A673 (cell line): ENCODE measurements at regions not wholly inside any gene's neighbourhood (a gene's known extent, or its start where the extent isn't known, plus 50 kb on each side); places are given as distances from the start of the nearest gene placed in this dataset.
"Not testable (repeated sequence)": the region's sequence is repeated elsewhere in the genome, so short reads cannot be mapped to it uniquely, and the experiment has no call there.

Source experiments
- EZH2 ChIP-seq: fragments of 200-600 bp; sonication (generic); IDR thresholded peaks from 2 replicates; pipeline ENCODE4 v1.6.1; 2017; ENCODE audit warnings: borderline replicate concordance, low read depth, mild to moderate bottlenecking, mixed read lengths, antibody characterized with exemption, low read length; ENCODE audit not compliant: poor library complexity, severe bottlenecking
- TF ChIP-seq, protein P1 (sequence below): fragments of 300-800, 200-600 bp; sonication (generic); conservative IDR thresholded peaks from 2 replicates; pipeline ENCODE4 v1.5.1; 2017; ENCODE audit warnings: low read depth, mild to moderate bottlenecking, antibody characterized with exemption, low read length, moderate library complexity, mixed read lengths

DNA sequence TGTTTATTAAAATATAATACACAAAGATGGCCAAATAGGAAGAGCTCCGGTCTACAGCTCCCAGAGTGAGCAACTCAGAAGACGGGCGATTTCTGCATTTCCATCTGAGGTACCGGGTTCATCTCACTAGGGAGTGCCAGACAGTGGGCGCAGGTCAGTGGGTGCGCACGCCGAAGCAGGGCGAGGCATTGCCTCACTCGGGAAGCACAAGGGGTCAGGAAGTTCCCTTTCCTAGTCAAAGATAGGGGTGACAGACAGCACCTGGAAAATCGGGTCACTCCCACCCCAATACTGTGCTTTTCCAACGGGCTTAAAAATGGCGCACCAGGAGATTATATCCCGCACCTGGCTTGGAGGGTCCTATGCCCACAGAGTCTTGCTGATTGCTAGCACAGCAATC is 234.9 kb upstream of the CDH11 start:
- TF ChIP-seq, protein P1, sequence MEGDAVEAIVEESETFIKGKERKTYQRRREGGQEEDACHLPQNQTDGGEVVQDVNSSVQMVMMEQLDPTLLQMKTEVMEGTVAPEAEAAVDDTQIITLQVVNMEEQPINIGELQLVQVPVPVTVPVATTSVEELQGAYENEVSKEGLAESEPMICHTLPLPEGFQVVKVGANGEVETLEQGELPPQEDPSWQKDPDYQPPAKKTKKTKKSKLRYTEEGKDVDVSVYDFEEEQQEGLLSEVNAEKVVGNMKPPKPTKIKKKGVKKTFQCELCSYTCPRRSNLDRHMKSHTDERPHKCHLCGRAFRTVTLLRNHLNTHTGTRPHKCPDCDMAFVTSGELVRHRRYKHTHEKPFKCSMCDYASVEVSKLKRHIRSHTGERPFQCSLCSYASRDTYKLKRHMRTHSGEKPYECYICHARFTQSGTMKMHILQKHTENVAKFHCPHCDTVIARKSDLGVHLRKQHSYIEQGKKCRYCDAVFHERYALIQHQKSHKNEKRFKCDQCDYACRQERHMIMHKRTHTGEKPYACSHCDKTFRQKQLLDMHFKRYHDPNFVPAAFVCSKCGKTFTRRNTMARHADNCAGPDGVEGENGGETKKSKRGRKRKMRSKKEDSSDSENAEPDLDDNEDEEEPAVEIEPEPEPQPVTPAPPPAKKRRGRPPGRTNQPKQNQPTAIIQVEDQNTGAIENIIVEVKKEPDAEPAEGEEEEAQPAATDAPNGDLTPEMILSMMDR, result not testable (repeated sequence)
- not testable (repeated sequence) for TF ChIP-seq EZH2
